Osteoblast (primary cell): ENCODE measurements at regions not wholly inside any gene's neighbourhood (a gene's known extent, or its start where the extent isn't known, plus 50 kb on each side); places are given as distances from the start of the nearest gene placed in this dataset.

Experiments
- DNase-seq: peaks from one replicate; pipeline ENCODE4 v3.0.0; 2011; ENCODE audit warnings: low spot score, mixed read lengths; ENCODE audit not compliant: insufficient read length; ENCODE audit errors: missing footprints
- H2AFZ ChIP-seq: 2 replicates; pipeline ENCODE4 v1.6.0; 2011; ENCODE audit warnings: mild to moderate bottlenecking, low read length
- H3K27ac ChIP-seq: 2 replicates; pipeline ENCODE4 v1.5.1; 2011; ENCODE audit warnings: mild to moderate bottlenecking, low read depth, low read length, moderate library complexity
- H3K27me3 ChIP-seq: 2 replicates; pipeline ENCODE4 v1.6.0; 2012; ENCODE audit warnings: mild to moderate bottlenecking, control low read depth, inconsistent platforms, low read length, moderate library complexity; ENCODE audit not compliant: insufficient read depth
- H3K36me3 ChIP-seq: 2 replicates; pipeline ENCODE4 v1.5.1; 2011; ENCODE audit warnings: mild to moderate bottlenecking, low read length, control low read depth, moderate library complexity; ENCODE audit not compliant: insufficient read depth
- H3K4me1 ChIP-seq: 2 replicates; pipeline ENCODE4 v1.5.1; 2011; ENCODE audit warnings: mild to moderate bottlenecking, low read length, control low read depth, moderate library complexity; ENCODE audit not compliant: insufficient read depth
- H3K4me2 ChIP-seq: 2 replicates; pipeline ENCODE4 v1.6.0; 2011; ENCODE audit warnings: mild to moderate bottlenecking, low read length; ENCODE audit not compliant: insufficient read depth
- H3K4me3 ChIP-seq: fragments of 200-600 bp; sonication (generic); 3 replicates; pipeline ENCODE4 v1.5.1; 2012; ENCODE audit warnings: mild to moderate bottlenecking, low read length, inconsistent platforms; ENCODE audit not compliant: insufficient read depth
- H3K79me2 ChIP-seq: 2 replicates; pipeline ENCODE4 v1.6.0; 2012; ENCODE audit warnings: mild to moderate bottlenecking, low read length, control low read depth, inconsistent platforms; ENCODE audit not compliant: insufficient read depth
- H3K9me3 ChIP-seq: 2 replicates; pipeline ENCODE4 v1.5.1; 2011; ENCODE audit warnings: low read depth, low read length, control low read depth
- H4K20me1 ChIP-seq: 2 replicates; pipeline ENCODE4 v1.6.0; 2012; ENCODE audit warnings: mild to moderate bottlenecking, low read length, control low read depth; ENCODE audit not compliant: insufficient read depth
- TF ChIP-seq, protein P1 (sequence below): IDR thresholded peaks from 2 replicates; pipeline ENCODE4 v1.5.1; 2011; ENCODE audit warnings: mild to moderate bottlenecking, low read depth, low read length, moderate library complexity; ENCODE audit errors: extremely low read depth

DNA sequence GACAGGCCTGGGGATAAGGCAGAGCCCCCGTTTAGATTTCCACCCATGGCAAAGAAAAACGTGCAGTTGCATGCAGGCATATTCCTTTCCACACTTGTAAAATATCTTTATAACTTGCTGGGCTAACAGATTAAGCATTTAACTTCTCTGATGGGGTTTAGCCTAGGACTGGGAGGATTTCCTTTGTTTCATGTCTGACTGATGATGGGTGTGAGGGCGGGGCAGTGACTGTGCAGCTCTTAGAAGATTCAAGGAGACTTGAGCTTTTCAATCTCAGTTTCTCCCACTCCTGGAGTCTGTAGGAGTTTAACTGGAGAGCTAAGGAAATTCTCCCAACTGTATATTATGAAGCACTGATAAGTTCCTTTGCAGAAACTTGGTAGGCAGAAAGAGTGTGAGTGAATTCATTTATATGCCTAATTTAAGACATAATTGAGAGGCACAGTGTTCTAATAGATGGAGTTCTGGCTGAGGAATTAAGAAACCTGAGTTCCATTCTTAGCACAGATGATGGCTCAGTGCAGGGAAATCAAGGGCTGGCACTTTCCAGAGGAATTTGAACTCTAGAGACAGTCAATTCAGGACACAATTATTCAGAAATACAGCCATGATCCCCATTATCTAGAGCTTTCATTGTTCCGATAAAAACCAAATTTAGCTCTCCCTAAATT, 214.6 kb upstream of the CNR1 start:
- no peaks in the 10 kb centered on the region for H3K9me3 ChIP-seq
- TF ChIP-seq, protein P1, sequence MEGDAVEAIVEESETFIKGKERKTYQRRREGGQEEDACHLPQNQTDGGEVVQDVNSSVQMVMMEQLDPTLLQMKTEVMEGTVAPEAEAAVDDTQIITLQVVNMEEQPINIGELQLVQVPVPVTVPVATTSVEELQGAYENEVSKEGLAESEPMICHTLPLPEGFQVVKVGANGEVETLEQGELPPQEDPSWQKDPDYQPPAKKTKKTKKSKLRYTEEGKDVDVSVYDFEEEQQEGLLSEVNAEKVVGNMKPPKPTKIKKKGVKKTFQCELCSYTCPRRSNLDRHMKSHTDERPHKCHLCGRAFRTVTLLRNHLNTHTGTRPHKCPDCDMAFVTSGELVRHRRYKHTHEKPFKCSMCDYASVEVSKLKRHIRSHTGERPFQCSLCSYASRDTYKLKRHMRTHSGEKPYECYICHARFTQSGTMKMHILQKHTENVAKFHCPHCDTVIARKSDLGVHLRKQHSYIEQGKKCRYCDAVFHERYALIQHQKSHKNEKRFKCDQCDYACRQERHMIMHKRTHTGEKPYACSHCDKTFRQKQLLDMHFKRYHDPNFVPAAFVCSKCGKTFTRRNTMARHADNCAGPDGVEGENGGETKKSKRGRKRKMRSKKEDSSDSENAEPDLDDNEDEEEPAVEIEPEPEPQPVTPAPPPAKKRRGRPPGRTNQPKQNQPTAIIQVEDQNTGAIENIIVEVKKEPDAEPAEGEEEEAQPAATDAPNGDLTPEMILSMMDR = no peak
- no peak overlapping the region for H3K27ac ChIP-seq
- peaks cover 20% of the 10 kb centered on the region for H3K27me3 ChIP-seq
- H3K4me3 ChIP-seq = no peak overlapping the region
- H4K20me1 ChIP-seq = no peaks in the 10 kb centered on the region
- no peak overlapping the region for H2AFZ ChIP-seq
- no peak overlapping the region for H3K4me2 ChIP-seq
- DNase-seq = no peak
- H3K79me2 ChIP-seq = no peaks in the 10 kb centered on the region
- peaks cover 22% of the 10 kb centered on the region for H3K4me1 ChIP-seq
- H3K36me3 ChIP-seq = no peaks in the 10 kb centered on the region

DNA sequence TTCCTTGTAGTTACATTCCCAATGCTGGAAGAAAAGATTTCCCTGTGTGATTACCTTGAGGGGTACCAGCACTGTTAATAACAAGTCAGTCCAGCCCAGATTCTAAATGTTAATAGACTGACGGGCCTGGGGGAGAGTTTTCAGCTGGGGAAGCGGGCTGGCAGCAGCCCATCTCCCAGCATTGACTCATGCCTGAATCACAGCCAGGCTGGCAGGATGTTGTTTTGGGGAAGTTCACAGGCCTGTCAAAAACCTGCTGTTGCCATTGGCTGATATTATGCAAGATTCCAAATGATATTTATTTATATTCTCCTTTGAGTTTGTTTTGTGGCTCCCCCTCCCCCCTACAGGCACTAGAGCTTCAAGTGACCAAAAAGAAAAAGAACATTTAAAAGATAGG, 213.9 kb upstream of the CNR1 start:
- Histone ChIP-seq H3K36me3 (no peaks in the 10 kb centered on the region), H3K4me3 (no peak overlapping the region), H3K9me3 (no peaks in the 10 kb centered on the region), H4K20me1 (no peaks in the 10 kb centered on the region), H3K4me1 (peaks cover 22% of the 10 kb centered on the region), H3K79me2 (no peaks in the 10 kb centered on the region), H3K27ac (no peak overlapping the region), H3K27me3 (peaks cover 18% of the 10 kb centered on the region), H2AFZ (no peak overlapping the region), H3K4me2 (no peak overlapping the region)
- peak; percentile 59 for DNase-seq
- TF ChIP-seq, protein P1 = no peak

DNA sequence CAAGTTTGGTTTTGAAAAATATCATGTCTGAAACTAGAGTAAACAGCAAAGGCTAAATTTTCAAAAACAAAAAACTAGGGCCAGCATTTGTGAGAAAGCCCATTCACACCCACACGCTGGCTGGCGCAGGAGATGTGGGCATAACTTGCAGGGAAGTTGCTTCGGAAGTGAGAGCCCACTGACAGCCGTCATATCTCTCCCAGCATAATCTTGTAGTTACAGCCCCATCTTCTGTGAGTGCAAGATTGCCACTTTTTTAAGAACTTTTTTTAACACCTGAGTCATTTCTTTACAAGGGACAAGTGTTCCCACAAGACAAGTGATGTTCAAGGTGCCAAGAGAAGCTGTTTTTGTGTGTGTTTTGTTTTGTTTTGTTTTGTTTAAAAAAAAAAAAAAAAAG, 212.5 kb upstream of the CNR1 start:
- H2AFZ ChIP-seq = no peak overlapping the region
- peaks cover 22% of the 10 kb centered on the region for H3K4me1 ChIP-seq
- TF ChIP-seq, protein P1 = no peak
- no peaks in the 10 kb centered on the region for H3K9me3 ChIP-seq
- peaks cover 26% of the 10 kb centered on the region for H3K27me3 ChIP-seq
- no peak for DNase-seq
- H4K20me1 ChIP-seq = no peaks in the 10 kb centered on the region
- no peak overlapping the region for H3K4me3 ChIP-seq
- no peak overlapping the region for H3K27ac ChIP-seq
- H3K79me2 ChIP-seq = no peaks in the 10 kb centered on the region
- H3K36me3 ChIP-seq = no peaks in the 10 kb centered on the region
- H3K4me2 ChIP-seq = no peak overlapping the region

DNA sequence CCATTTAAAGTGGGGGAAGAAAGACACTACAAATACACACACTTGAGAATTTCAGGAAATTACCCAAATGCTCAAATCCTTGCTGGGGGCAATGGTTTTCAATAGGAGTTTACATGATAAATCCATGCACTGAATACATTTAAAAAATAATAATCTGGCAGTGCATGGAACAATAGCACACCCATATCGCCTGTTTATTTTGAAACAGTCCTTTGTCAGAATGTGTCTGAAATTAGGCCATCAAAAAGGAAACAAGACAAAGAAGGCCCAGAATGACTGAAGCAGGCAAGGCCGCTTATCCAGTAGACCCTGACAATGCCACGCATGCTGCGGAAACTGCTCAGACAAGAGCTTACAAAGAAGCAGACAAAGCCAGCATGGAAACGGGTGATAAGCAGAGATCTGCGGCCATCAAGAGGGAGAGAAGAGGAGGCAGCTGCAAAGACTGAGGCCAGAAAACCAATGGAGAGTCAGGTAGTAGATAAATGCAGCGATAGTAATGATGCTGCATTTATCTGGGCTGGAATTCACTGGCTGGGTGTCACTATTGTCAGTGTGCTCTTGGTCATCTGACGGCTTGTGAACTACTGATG, 211.9 kb upstream of the CNR1 start:
- H3K4me1 ChIP-seq = peaks cover 22% of the 10 kb centered on the region
- no peak overlapping the region for H3K4me2 ChIP-seq
- no peak overlapping the region for H2AFZ ChIP-seq

More for the DNA sequence above, 211.9 kb upstream of the CNR1 start:
- Histone ChIP-seq H4K20me1 (no peaks in the 10 kb centered on the region), H3K27me3 (peaks cover 26% of the 10 kb centered on the region), H3K79me2 (no peaks in the 10 kb centered on the region), H3K27ac (no peak overlapping the region), H3K4me3 (no peak overlapping the region), H3K36me3 (no peaks in the 10 kb centered on the region), H3K9me3 (no peaks in the 10 kb centered on the region)
- TF ChIP-seq, protein P1 = no peak
- no peak for DNase-seq
